ENCODE measurements at regions not wholly inside any gene's neighbourhood (a gene's known extent, or its start where the extent isn't known, plus 50 kb on each side); places are given as distances from the start of the nearest gene placed in this dataset.

- no peak for DNase-seq (ENCODE audit: low read depth)
- H3K4me3 ChIP-seq (ENCODE audit: low read depth, low read length) = no peak overlapping the region
- TF ChIP-seq CTCF (conservative IDR thresholded peaks at IDR 0.05; ENCODE audit: low read depth, low read length) = no peak
Observed at GRCh38 chr2:64324746-64325410, 129.1 kb upstream of the LGALSL start.

- no peak for DNase-seq (ENCODE audit: low read depth)
- H3K4me3 ChIP-seq (ENCODE audit: low read depth, low read length) = no peak overlapping the region
- TF ChIP-seq CTCF (conservative IDR thresholded peaks at IDR 0.05; ENCODE audit: low read depth, low read length) = no peak
Observed at GRCh38 chr2:64325477-64325851, 128.5 kb upstream of the LGALSL start.

- no peak for TF ChIP-seq CTCF (conservative IDR thresholded peaks at IDR 0.05; ENCODE audit: low read depth, low read length)
- DNase-seq (ENCODE audit: low read depth) = no peak
- no peak overlapping the region for H3K4me3 ChIP-seq (ENCODE audit: low read depth, low read length)
Observed at GRCh38 chr2:64325852-64326577, 127.9 kb upstream of the LGALSL start.

- H3K4me3 ChIP-seq (ENCODE audit: low read depth, low read length) = no peak overlapping the region
Observed at GRCh38 chr2:64326578-64327050, 127.3 kb upstream of the LGALSL start.

GRCh38 chr2:64327129-64327509, 126.8 kb upstream of the LGALSL start:
- no peak for DNase-seq (ENCODE audit: low read depth)
- TF ChIP-seq CTCF (conservative IDR thresholded peaks at IDR 0.05; ENCODE audit: low read depth, low read length) = no peak
- no peak overlapping the region for H3K4me3 ChIP-seq (ENCODE audit: low read depth, low read length)

More at GRCh38 chr2:64326578-64327050, 127.3 kb upstream of the LGALSL start:
- no peak for DNase-seq (ENCODE audit: low read depth)
- no peak for TF ChIP-seq CTCF (conservative IDR thresholded peaks at IDR 0.05; ENCODE audit: low read depth, low read length)

- H3K4me3 ChIP-seq (ENCODE audit: low read depth, low read length) = no peak overlapping the region
- peak; percentile 60 for TF ChIP-seq CTCF (conservative IDR thresholded peaks at IDR 0.05; ENCODE audit: low read depth, low read length)
- DNase-seq (ENCODE audit: low read depth) = no peak
Observed at GRCh38 chr2:64327510-64328414, 126.2 kb upstream of the LGALSL start.

Data from epithelial cell of proximal tubule (primary cell).